ENCODE measurements at regions not wholly inside any gene's neighbourhood (a gene's known extent, or its start where the extent isn't known, plus 50 kb on each side); places are given as distances from the start of the nearest gene placed in this dataset.

DNA sequence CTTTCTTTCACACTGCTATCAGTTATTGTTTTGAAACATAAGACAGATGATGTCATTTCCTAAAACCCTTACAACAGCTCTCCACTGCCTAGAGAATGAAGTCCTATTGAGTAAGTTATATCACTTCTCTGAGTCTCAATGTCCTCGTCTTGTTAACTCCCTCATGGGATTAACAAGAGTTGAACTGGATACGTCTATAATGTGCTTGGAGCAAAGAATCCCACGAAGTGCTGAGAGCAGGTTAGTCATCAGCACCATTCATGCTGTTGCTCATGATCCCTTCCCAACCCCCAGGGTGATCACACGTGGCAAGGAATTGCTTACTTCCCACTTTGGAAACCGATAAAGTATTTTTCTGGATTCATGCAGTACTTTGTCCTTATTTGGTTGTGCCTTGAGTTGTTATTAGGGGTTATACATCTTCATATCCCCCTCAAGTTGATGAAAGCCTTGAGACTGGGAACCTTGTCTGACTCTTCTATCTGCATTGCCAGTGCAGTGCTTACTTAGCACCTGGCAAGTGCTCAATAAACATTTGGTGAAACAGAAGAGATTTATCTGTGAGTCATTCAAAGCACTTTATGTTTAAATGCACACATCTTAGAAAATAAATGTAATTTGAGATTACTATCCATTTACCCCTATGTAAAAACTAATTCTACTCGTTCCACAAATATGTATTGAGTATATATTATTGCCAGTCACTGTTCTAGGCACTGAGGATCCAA is 487.5 kb downstream of the EPM2A start:
- H3K4me3 ChIP-seq (ENCODE audit: low read depth, low read length), result no peak overlapping the region
- no peaks in the 10 kb centered on the region for H3K36me3 ChIP-seq (ENCODE audit: control insufficient read depth, insufficient read depth, low read length)
- H3K27me3 ChIP-seq (replicated peaks; ENCODE audit: control insufficient read depth, insufficient read depth, low read length), result no peaks in the 10 kb centered on the region
- no peaks in the 10 kb centered on the region for H3K4me1 ChIP-seq
- Mint-ChIP-seq H3K9me3 (ENCODE audit: unreplicated experiment) (peaks cover 10% of the 10 kb centered on the region), H3K36me3 (ENCODE audit: insufficient read depth, unreplicated experiment) (no peaks in the 10 kb centered on the region), H3K4me1 (ENCODE audit: low read depth, unreplicated experiment) (peaks cover 6% of the 10 kb centered on the region), H3K27ac (ENCODE audit: unreplicated experiment) (no peak overlapping the region), H3K27me3 (ENCODE audit: insufficient read depth, unreplicated experiment) (no peaks in the 10 kb centered on the region), H3K4me3 (ENCODE audit: unreplicated experiment) (no peak overlapping the region)
- POLR2A ChIA-PET, result no interaction called here
- BruUV-seq (replicated peaks), result no TSS peak
- H3K9me3 ChIP-seq, result peaks cover 2% of the 10 kb centered on the region; the same call in 1 of the 2 replicates
- DNase-seq, result no peak
- intact Hi-C loops (cut with micrococcal nuclease; ENCODE audit: unreplicated experiment), result no loop called here
- CTCF ChIA-PET, result interaction anchor here (0.6 kb wide), 1 partner anchor 52 kb away, joined by 4 read pairs; no protein-coding TSS in a partner anchor
- TF ChIP-seq, protein P1, sequence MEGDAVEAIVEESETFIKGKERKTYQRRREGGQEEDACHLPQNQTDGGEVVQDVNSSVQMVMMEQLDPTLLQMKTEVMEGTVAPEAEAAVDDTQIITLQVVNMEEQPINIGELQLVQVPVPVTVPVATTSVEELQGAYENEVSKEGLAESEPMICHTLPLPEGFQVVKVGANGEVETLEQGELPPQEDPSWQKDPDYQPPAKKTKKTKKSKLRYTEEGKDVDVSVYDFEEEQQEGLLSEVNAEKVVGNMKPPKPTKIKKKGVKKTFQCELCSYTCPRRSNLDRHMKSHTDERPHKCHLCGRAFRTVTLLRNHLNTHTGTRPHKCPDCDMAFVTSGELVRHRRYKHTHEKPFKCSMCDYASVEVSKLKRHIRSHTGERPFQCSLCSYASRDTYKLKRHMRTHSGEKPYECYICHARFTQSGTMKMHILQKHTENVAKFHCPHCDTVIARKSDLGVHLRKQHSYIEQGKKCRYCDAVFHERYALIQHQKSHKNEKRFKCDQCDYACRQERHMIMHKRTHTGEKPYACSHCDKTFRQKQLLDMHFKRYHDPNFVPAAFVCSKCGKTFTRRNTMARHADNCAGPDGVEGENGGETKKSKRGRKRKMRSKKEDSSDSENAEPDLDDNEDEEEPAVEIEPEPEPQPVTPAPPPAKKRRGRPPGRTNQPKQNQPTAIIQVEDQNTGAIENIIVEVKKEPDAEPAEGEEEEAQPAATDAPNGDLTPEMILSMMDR (IDR thresholded peaks at IDR 0.05; ENCODE audit: insufficient read depth in 1 of 2, low read depth in 1 of 2, low read length in 1 of 2, severe bottlenecking in 1 of 2, unreplicated experiment in 1 of 2), result no peak

- TF ChIP-seq, protein P1 (IDR thresholded peaks at IDR 0.05; ENCODE audit: insufficient read depth in 1 of 2, low read depth in 1 of 2, low read length in 1 of 2, severe bottlenecking in 1 of 2, unreplicated experiment in 1 of 2), result no peak
- Mint-ChIP-seq H3K9me3 (ENCODE audit: unreplicated experiment) (peaks cover 10% of the 10 kb centered on the region), H3K36me3 (ENCODE audit: insufficient read depth, unreplicated experiment) (no peaks in the 10 kb centered on the region), H3K27ac (ENCODE audit: unreplicated experiment) (no peak overlapping the region), H3K4me3 (ENCODE audit: unreplicated experiment) (no peak overlapping the region), H3K4me1 (ENCODE audit: low read depth, unreplicated experiment) (peaks cover 6% of the 10 kb centered on the region), H3K27me3 (ENCODE audit: insufficient read depth, unreplicated experiment) (no peaks in the 10 kb centered on the region)
- Histone ChIP-seq H3K9me3 (peaks cover 2% of the 10 kb centered on the region; the same call in 1 of the 2 replicates), H3K36me3 (ENCODE audit: control insufficient read depth, insufficient read depth, low read length) (no peaks in the 10 kb centered on the region), H3K27me3 (replicated peaks; ENCODE audit: control insufficient read depth, insufficient read depth, low read length) (no peaks in the 10 kb centered on the region), H3K4me1 (no peaks in the 10 kb centered on the region), H3K4me3 (ENCODE audit: low read depth, low read length) (no peak overlapping the region)
- DNase-seq, result no peak
- ChIA-PET CTCF (no interaction called here), POLR2A (no interaction called here)
- intact Hi-C loops (cut with micrococcal nuclease; ENCODE audit: unreplicated experiment), result no loop called here
- BruUV-seq (replicated peaks), result no TSS peak
Measured at GRCh38 chr6:145250436-145250835, 484.9 kb downstream of the EPM2A start.

DNA sequence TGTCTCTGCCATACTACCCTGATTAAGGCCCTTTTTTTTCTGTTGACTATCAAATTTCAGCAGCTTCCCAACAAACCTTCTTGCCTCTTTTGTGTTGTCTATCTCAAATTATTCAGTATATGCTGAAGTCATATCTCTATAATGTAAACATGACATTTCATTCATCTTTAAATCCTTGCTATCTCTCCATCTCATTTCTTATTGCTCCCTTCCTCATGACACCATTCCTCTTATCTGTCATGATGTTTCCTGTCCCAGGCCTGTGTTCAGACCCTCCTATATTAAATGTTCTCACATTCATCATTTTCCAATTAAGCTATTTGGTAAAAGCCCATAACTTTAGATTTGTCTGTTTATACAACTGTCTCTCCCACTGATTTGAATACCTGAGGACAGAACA is 482.6 kb downstream of the EPM2A start:
- POLR2A ChIA-PET, result no interaction called here
- Histone ChIP-seq H3K4me3 (ENCODE audit: low read depth, low read length) (no peak overlapping the region), H3K36me3 (ENCODE audit: control insufficient read depth, insufficient read depth, low read length) (no peaks in the 10 kb centered on the region), H3K9me3 (peaks cover 2% of the 10 kb centered on the region), H3K27me3 (replicated peaks; ENCODE audit: control insufficient read depth, insufficient read depth, low read length) (no peaks in the 10 kb centered on the region), H3K4me1 (no peaks in the 10 kb centered on the region)
- Mint-ChIP-seq H3K4me3 (ENCODE audit: unreplicated experiment) (no peak overlapping the region), H3K36me3 (ENCODE audit: insufficient read depth, unreplicated experiment) (no peaks in the 10 kb centered on the region), H3K27me3 (ENCODE audit: insufficient read depth, unreplicated experiment) (no peaks in the 10 kb centered on the region), H3K27ac (ENCODE audit: unreplicated experiment) (no peak overlapping the region), H3K9me3 (ENCODE audit: unreplicated experiment) (peaks cover 3% of the 10 kb centered on the region), H3K4me1 (ENCODE audit: low read depth, unreplicated experiment) (peaks cover under 1% of the 10 kb centered on the region)
- CTCF ChIA-PET, result no interaction called here
- intact Hi-C loops (cut with micrococcal nuclease; ENCODE audit: unreplicated experiment), result no loop called here
- TF ChIP-seq, protein P1 (IDR thresholded peaks at IDR 0.05; ENCODE audit: insufficient read depth in 1 of 2, low read depth in 1 of 2, low read length in 1 of 2, severe bottlenecking in 1 of 2, unreplicated experiment in 1 of 2), result no peak
- DNase-seq, result no peak
- BruUV-seq (replicated peaks), result no TSS peak
